ENCODE measurements at regions not wholly inside any gene's neighbourhood (a gene's known extent, or its start where the extent isn't known, plus 50 kb on each side); places are given as distances from the start of the nearest gene placed in this dataset.

DNA sequence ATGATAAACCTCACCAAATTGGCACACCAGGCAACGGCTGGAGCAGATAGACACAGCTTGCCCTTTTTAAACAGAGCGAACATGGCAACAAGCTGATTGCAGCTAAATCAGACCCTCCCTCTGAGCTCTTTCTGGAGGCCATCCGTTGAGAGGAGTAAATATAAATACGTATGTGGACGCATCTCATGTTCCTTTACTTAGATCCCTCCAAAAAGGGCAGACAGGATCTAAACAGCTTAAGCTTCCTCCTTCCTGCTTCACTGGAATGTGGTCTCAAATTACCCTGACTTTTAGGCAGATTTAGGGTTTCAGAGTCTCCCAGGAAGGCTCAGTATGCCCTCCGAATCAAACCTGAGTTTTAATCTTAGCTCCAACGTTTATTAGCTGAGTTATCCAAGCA, 204.7 kb upstream of the GOT2 start:
- TF ChIP-seq EED (IDR thresholded peaks at IDR 0.05; ENCODE audit: low read depth) (no peak), ZBED1 (IDR thresholded peaks at IDR 0.05; ENCODE audit: borderline replicate concordance) (no peak), ZBTB33 (IDR thresholded peaks at IDR 0.05) (no peak), CBX5 (IDR thresholded peaks at IDR 0.05; ENCODE audit: low read depth) (no peak), E2F4 (IDR thresholded peaks at IDR 0.05; ENCODE audit: low read depth, low read length) (no peak), ESRRA (IDR thresholded peaks at IDR 0.05; ENCODE audit: low read length) (no peak), RB1 (IDR thresholded peaks at IDR 0.05; ENCODE audit: borderline replicate concordance) (no peak), KDM1A (IDR thresholded peaks at IDR 0.05; ENCODE audit: borderline replicate concordance) (no peak), NRF1 (conservative IDR thresholded peaks at IDR 0.05; ENCODE audit: low read depth, low read length) (no peak), IRF4 (IDR thresholded peaks at IDR 0.05; ENCODE audit: low read depth, low read length) (no peak), RFX5 (IDR thresholded peaks at IDR 0.05; ENCODE audit: low read depth, low read length) (no peak), SMARCA5 (IDR thresholded peaks at IDR 0.05) (no peak)
- TF ChIP-seq, protein P1, sequence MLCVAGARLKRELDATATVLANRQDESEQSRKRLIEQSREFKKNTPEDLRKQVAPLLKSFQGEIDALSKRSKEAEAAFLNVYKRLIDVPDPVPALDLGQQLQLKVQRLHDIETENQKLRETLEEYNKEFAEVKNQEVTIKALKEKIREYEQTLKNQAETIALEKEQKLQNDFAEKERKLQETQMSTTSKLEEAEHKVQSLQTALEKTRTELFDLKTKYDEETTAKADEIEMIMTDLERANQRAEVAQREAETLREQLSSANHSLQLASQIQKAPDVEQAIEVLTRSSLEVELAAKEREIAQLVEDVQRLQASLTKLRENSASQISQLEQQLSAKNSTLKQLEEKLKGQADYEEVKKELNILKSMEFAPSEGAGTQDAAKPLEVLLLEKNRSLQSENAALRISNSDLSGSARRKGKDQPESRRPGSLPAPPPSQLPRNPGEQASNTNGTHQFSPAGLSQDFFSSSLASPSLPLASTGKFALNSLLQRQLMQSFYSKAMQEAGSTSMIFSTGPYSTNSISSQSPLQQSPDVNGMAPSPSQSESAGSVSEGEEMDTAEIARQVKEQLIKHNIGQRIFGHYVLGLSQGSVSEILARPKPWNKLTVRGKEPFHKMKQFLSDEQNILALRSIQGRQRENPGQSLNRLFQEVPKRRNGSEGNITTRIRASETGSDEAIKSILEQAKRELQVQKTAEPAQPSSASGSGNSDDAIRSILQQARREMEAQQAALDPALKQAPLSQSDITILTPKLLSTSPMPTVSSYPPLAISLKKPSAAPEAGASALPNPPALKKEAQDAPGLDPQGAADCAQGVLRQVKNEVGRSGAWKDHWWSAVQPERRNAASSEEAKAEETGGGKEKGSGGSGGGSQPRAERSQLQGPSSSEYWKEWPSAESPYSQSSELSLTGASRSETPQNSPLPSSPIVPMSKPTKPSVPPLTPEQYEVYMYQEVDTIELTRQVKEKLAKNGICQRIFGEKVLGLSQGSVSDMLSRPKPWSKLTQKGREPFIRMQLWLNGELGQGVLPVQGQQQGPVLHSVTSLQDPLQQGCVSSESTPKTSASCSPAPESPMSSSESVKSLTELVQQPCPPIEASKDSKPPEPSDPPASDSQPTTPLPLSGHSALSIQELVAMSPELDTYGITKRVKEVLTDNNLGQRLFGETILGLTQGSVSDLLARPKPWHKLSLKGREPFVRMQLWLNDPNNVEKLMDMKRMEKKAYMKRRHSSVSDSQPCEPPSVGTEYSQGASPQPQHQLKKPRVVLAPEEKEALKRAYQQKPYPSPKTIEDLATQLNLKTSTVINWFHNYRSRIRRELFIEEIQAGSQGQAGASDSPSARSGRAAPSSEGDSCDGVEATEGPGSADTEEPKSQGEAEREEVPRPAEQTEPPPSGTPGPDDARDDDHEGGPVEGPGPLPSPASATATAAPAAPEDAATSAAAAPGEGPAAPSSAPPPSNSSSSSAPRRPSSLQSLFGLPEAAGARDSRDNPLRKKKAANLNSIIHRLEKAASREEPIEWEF (IDR thresholded peaks at IDR 0.05; ENCODE audit: insufficient replicate concordance, low read depth, low read length) = no peak
- H3K36me3 ChIP-seq (ENCODE audit: control insufficient read depth in 2 of 2, insufficient read depth in 2 of 2, low read length in 1 of 2) = no peaks in the 10 kb centered on the region
- ATAC-seq = no peak
- H3K27me3 ChIP-seq (replicated peaks in 1 of 2; ENCODE audit: control insufficient read depth in 2 of 2, insufficient read depth in 2 of 2, low read length in 1 of 2) = no peaks in the 10 kb centered on the region
- FAIRE-seq = no peak
- no peak overlapping the region for H3K4me3 ChIP-seq
- no peak overlapping the region for H3K4me2 ChIP-seq (ENCODE audit: control insufficient read depth, insufficient read depth)
- no peak overlapping the region for H3K9ac ChIP-seq (ENCODE audit: control insufficient read depth, insufficient read depth, low read length)
- no peaks in the 10 kb centered on the region; the same call in 2 of the 3 replicates for H3K9me3 ChIP-seq (replicated peaks; ENCODE audit: control insufficient read depth, insufficient read depth, low read length)
- 27% methylated on average over 7 of the region's 7 CpGs for WGBS (ENCODE audit: insufficient coverage, insufficient replicate concordance, low lambda C conversion rate, missing lambda C conversion rate)
- intact Hi-C loops (cut with micrococcal nuclease; ENCODE audit: unreplicated experiment) = no loop called here
- H3K27ac ChIP-seq (ENCODE audit: control insufficient read depth, insufficient read depth) = no peak overlapping the region
- BruUV-seq (replicated peaks) = no TSS peak
- no peaks in the 10 kb centered on the region for H3K79me2 ChIP-seq (ENCODE audit: control insufficient read depth, insufficient read depth, low read length)
- no peak overlapping the region for H2AFZ ChIP-seq (ENCODE audit: control insufficient read depth, low read depth, low read length)
- POLR2A ChIA-PET = no interaction called here
- RAD21 ChIA-PET (ENCODE audit: unreplicated experiment) = interaction anchor here (0.9 to 1.3 kb wide), 3 partner anchors 56 to 87 kb away, joined by 3 to 6 read pairs (median 4); no protein-coding TSS in a partner anchor
- SMC1A ChIA-PET (ENCODE audit: uncharacterized antibody, unreplicated experiment) = interaction anchor here (1.0 to 4.6 kb wide), 3 partner anchors 12 to 95 kb away, joined by 4 to 31 read pairs (median 4); no protein-coding TSS in a partner anchor
- no peaks in the 10 kb centered on the region for H4K20me1 ChIP-seq (ENCODE audit: control insufficient read depth, insufficient read depth)
- no peak for DNase-seq (ENCODE audit: low read depth, low spot score)
- H3K4me1 ChIP-seq (ENCODE audit: control insufficient read depth, insufficient read depth, low read length) = no peaks in the 10 kb centered on the region
- in situ Hi-C loops (cut with MboI) = no loop called here
- CTCF ChIA-PET = interaction anchor here (0.7 to 0.9 kb wide), 3 partner anchors 54 to 89 kb away, joined by 3 read pairs; no protein-coding TSS in a partner anchor
